H1 (cell line): ENCODE measurements at regions not wholly inside any gene's neighbourhood (a gene's known extent, or its start where the extent isn't known, plus 50 kb on each side); places are given as distances from the start of the nearest gene placed in this dataset.

Source experiments
- CTCF ChIA-PET: fragments of 300-600 bp; sonication (Branson Sonifier 250); formaldehyde crosslinking; loops from one replicate; lab custom pipeline; 2021; ENCODE audit not compliant: partially characterized antibody; lab: Charles Lee
- POLR2A ChIA-PET: fragments of 300-600 bp; sonication (Branson Sonifier 250); formaldehyde crosslinking; loops from one replicate; lab custom pipeline; 2021; ENCODE audit warnings: inconsistent platforms; ENCODE audit not compliant: partially characterized antibody; lab: Charles Lee
- DNase-seq, 2 experiments: peaks; one replicate each; pipeline versions ENCODE4 v3.0.0 to v3.0.0-alpha.2; 2010 to 2022; ENCODE audit warnings: low spot score in 2 of 2, low read depth in 1 of 2, mixed read lengths in 1 of 2
- FAIRE-seq: peaks from 2 replicates; lab custom pipeline; 2011; peaks lifted over from hg19 to GRCh38; lab: Jason Lieb, UNC
- H2AFZ ChIP-seq: 2 replicates; pipeline ENCODE4 v1.8.1; 2012; ENCODE audit warnings: low read length, inconsistent platforms
- H2AK5ac ChIP-seq: 2 replicates; pipeline ENCODE4 v1.6.1; 2013; ENCODE audit warnings: low read depth, low read length
- H2BK120ac ChIP-seq: replicated peaks from 2 replicates; pipeline ENCODE3; 2013; ENCODE audit warnings: low read depth, low read length, inconsistent platforms
- H2BK12ac ChIP-seq: 2 replicates; pipeline ENCODE4 v1.6.1; 2013; ENCODE audit warnings: low read depth, low read length
- H2BK15ac ChIP-seq: 2 replicates; pipeline ENCODE4 v1.6.1; 2013; ENCODE audit warnings: low read length
- H2BK20ac ChIP-seq: 2 replicates; pipeline ENCODE4 v1.6.1; 2013; ENCODE audit warnings: low read length
- H2BK5ac ChIP-seq: 2 replicates; pipeline ENCODE4 v1.6.1; 2013; ENCODE audit warnings: low read depth, low read length
- H3K14ac ChIP-seq: 2 replicates; pipeline ENCODE4 v1.6.1; 2013; ENCODE audit warnings: inconsistent platforms; ENCODE audit not compliant: insufficient read length
- H3K18ac ChIP-seq: 2 replicates; pipeline ENCODE4 v1.6.1; 2013; ENCODE audit warnings: low read length; ENCODE audit errors: extremely low read depth
- H3K23ac ChIP-seq: 2 replicates; pipeline ENCODE4 v1.6.1; 2013; ENCODE audit warnings: inconsistent platforms; ENCODE audit not compliant: insufficient read length
- H3K23me2 ChIP-seq: 2 replicates; pipeline ENCODE4 v1.6.1; 2013; ENCODE audit warnings: low read depth, low read length
- H3K27ac ChIP-seq: 2 replicates; pipeline ENCODE4 v1.6.1; 2011; ENCODE audit warnings: low read depth, low read length, inconsistent platforms
- H3K27me3 ChIP-seq, 4 experiments: replicated peaks in 1 of 4; 1 replicate in 1 of 4; 2 replicates in 3 of 4; pipeline versions ENCODE4 v1.6.1 to v1.8.1; 2011 to 2013; ENCODE audit warnings: low read length in 3 of 4, mild to moderate bottlenecking in 3 of 4, inconsistent platforms in 2 of 4, mixed read lengths in 2 of 4, moderate library complexity in 1 of 4; ENCODE audit not compliant: control insufficient read depth in 3 of 4, insufficient read depth in 3 of 4; ENCODE audit errors: extremely low read depth in 1 of 4
- H3K36me3 ChIP-seq, 4 experiments: 2 replicates each; pipeline versions ENCODE4 v1.6.1 to v1.8.1; 2011 to 2013; ENCODE audit warnings: mild to moderate bottlenecking in 4 of 4, low read length in 3 of 4, moderate library complexity in 2 of 4, control low read depth in 1 of 4, inconsistent platforms in 1 of 4; ENCODE audit not compliant: insufficient read depth in 4 of 4, control insufficient read depth in 2 of 4
- H3K4ac ChIP-seq: replicated peaks from 2 replicates; pipeline ENCODE3; 2013; ENCODE audit warnings: low read length, low read depth, mixed read lengths, inconsistent platforms; ENCODE audit not compliant: insufficient read length
- H3K4me1 ChIP-seq, 4 experiments: replicated peaks in 1 of 4; 1 replicate in 1 of 4; 2 replicates in 3 of 4; pipeline versions ENCODE4 v1.6.1 to v1.8.1; 2011 to 2013; ENCODE audit warnings: low read length in 3 of 4, inconsistent platforms in 2 of 4, mixed read lengths in 1 of 4; ENCODE audit not compliant: insufficient read depth in 4 of 4, control insufficient read depth in 3 of 4
- H3K4me2 ChIP-seq, 2 experiments: 2 replicates each; pipeline versions ENCODE4 v1.6.1 to v1.8.1; 2011 to 2013; ENCODE audit warnings: low read depth in 2 of 2, low read length in 2 of 2, control low read depth in 1 of 2, inconsistent platforms in 1 of 2, mild to moderate bottlenecking in 1 of 2; ENCODE audit not compliant: insufficient read depth in 1 of 2
- H3K4me3 ChIP-seq, 4 experiments: fragments of 200-600, 300-600 bp in 1 of 4; sonication (generic), shearing (Covaris generic), sonication (Bioruptor Twin) in 1 of 4; 2 replicates each; pipeline versions ENCODE4 v1.5.1 to v1.8.1; 2011 to 2016; ENCODE audit warnings: low read length in 4 of 4, low read depth in 3 of 4, control low read depth in 2 of 4, inconsistent platforms in 2 of 4, mild to moderate bottlenecking in 2 of 4, mixed read lengths in 1 of 4, moderate library complexity in 1 of 4; ENCODE audit not compliant: insufficient read depth in 2 of 4; ENCODE audit errors: extremely low read depth in 1 of 4
- H3K56ac ChIP-seq: replicated peaks from 2 replicates; pipeline ENCODE3; 2013; ENCODE audit warnings: low read depth, mild to moderate bottlenecking, mixed read lengths, low read length, inconsistent platforms; ENCODE audit not compliant: insufficient read length
- H3K79me1 ChIP-seq: 2 replicates; pipeline ENCODE4 v1.6.1; 2013; ENCODE audit warnings: low read depth, low read length, control low read depth
- H3K79me2 ChIP-seq, 2 experiments: 2 replicates each; pipeline versions ENCODE4 v1.6.1 to v1.8.1; 2012 to 2013; ENCODE audit warnings: low read length in 2 of 2, mild to moderate bottlenecking in 2 of 2, inconsistent platforms in 1 of 2; ENCODE audit not compliant: insufficient read depth in 2 of 2, control insufficient read depth in 1 of 2
- H3K9ac ChIP-seq, 4 experiments: replicated peaks in 1 of 4; 1 replicate in 1 of 4; 2 replicates in 3 of 4; pipeline versions ENCODE4 v1.6.1 to v1.8.1; 2011 to 2013; ENCODE audit warnings: low read depth in 3 of 4, low read length in 3 of 4, control low read depth in 2 of 4, mild to moderate bottlenecking in 2 of 4, moderate library complexity in 2 of 4, inconsistent platforms in 1 of 4; ENCODE audit errors: extremely low read depth in 1 of 4
- H3K9me3 ChIP-seq, 2 experiments: 2 replicates each; pipeline versions ENCODE4 v1.6.1 to v1.8.1; 2012 to 2013; ENCODE audit warnings: mild to moderate bottlenecking in 2 of 2, moderate library complexity in 2 of 2, control low read depth in 1 of 2, inconsistent platforms in 1 of 2, low read depth in 1 of 2, low read length in 1 of 2, mixed read lengths in 1 of 2; ENCODE audit not compliant: insufficient read depth in 2 of 2
- H4K20me1 ChIP-seq, 2 experiments: replicated peaks in 1 of 2; 2 replicates each; pipeline versions ENCODE3 to v1.8.1; 2011 to 2013; ENCODE audit warnings: inconsistent platforms in 2 of 2, low read length in 2 of 2, mild to moderate bottlenecking in 1 of 2; ENCODE audit not compliant: insufficient read depth in 2 of 2, control insufficient read depth in 1 of 2
- H4K5ac ChIP-seq: 2 replicates; pipeline ENCODE4 v1.6.1; 2013; ENCODE audit warnings: low read length, low read depth, mixed read lengths, inconsistent platforms; ENCODE audit not compliant: insufficient read length
- H4K8ac ChIP-seq: 2 replicates; pipeline ENCODE4 v1.8.0; 2013; ENCODE audit warnings: mild to moderate bottlenecking, moderate library complexity, low read length, inconsistent platforms; ENCODE audit not compliant: insufficient read depth; ENCODE audit errors: extremely low read depth
- H4K91ac ChIP-seq: replicated peaks from 2 replicates; pipeline ENCODE3; 2013; ENCODE audit warnings: low read length, mixed read lengths, inconsistent platforms; ENCODE audit not compliant: insufficient read length
- CEBPB ChIP-seq: IDR thresholded peaks from 2 replicates; pipeline ENCODE4 v1.6.1; 2012; ENCODE audit warnings: low read depth, low read length
- CHD1 ChIP-seq: IDR thresholded peaks from 2 replicates; pipeline ENCODE4 v1.6.1; 2012; ENCODE audit warnings: low read depth, low read length, improper control_type of control experiment
- EZH2 ChIP-seq: fragments of 200-600 bp; sonication (generic); IDR thresholded peaks from 2 replicates; pipeline ENCODE4 v1.7.1; 2012; ENCODE audit warnings: low read depth, mild to moderate bottlenecking, moderate library complexity, low read length, inconsistent platforms; ENCODE audit not compliant: severe bottlenecking
- NANOG ChIP-seq: IDR thresholded peaks from 2 replicates; pipeline ENCODE4 v1.6.1; 2011; ENCODE audit warnings: low read length, low read depth, mild to moderate bottlenecking, inconsistent platforms; ENCODE audit not compliant: insufficient read depth, poor library complexity, severe bottlenecking
- POU5F1 ChIP-seq: IDR thresholded peaks from 2 replicates; pipeline ENCODE4 v1.6.1; 2011; ENCODE audit warnings: low read depth, mild to moderate bottlenecking, low read length, moderate library complexity
- RXRA ChIP-seq: IDR thresholded peaks from 2 replicates; pipeline ENCODE4 v1.6.1; 2011; ENCODE audit warnings: low read depth, mild to moderate bottlenecking, low read length, moderate library complexity; ENCODE audit not compliant: insufficient read depth
- USF2 ChIP-seq: IDR thresholded peaks from 2 replicates; pipeline ENCODE4 v1.6.1; 2011; ENCODE audit warnings: low read length, improper control_type of control experiment
- ZNF274 ChIP-seq: IDR thresholded peaks from 2 replicates; pipeline ENCODE4 v1.7.0; 2012; ENCODE audit warnings: low read length, borderline replicate concordance; ENCODE audit errors: extremely low read depth
- WGBS, 2 experiments: shearing (Covaris generic) in 1 of 2; methylation state at CpG; one replicate each; pipeline versions ENCODE4 v1.1.6 to v1.1.7; 2013 to 2015; ENCODE audit warnings: low lambda C conversion rate in 2 of 2, mixed read lengths in 2 of 2, inconsistent platforms in 1 of 2, low coverage in 1 of 2, missing lambda C conversion rate in 1 of 2; ENCODE audit not compliant: insufficient replicate concordance in 2 of 2, insufficient coverage in 1 of 2, insufficient read length in 1 of 2; ENCODE audit errors: extremely low coverage in 1 of 2, missing lambda C conversion rate in 1 of 2; 5-methylcytosine and 5-hydroxymethylcytosine counted together
- TF ChIP-seq, protein P1 (sequence below), 3 experiments: IDR thresholded peaks; 1 replicate in 2 of 3; 2 replicates in 1 of 3; pipeline versions ENCODE4 v1.5.1 to v1.6.1; 2011; ENCODE audit warnings: low read length in 3 of 3, mild to moderate bottlenecking in 3 of 3, inconsistent platforms in 2 of 3, low read depth in 1 of 3, moderate library complexity in 1 of 3; ENCODE audit not compliant: insufficient read depth in 1 of 3; ENCODE audit errors: control extremely low read depth in 1 of 3

DNA sequence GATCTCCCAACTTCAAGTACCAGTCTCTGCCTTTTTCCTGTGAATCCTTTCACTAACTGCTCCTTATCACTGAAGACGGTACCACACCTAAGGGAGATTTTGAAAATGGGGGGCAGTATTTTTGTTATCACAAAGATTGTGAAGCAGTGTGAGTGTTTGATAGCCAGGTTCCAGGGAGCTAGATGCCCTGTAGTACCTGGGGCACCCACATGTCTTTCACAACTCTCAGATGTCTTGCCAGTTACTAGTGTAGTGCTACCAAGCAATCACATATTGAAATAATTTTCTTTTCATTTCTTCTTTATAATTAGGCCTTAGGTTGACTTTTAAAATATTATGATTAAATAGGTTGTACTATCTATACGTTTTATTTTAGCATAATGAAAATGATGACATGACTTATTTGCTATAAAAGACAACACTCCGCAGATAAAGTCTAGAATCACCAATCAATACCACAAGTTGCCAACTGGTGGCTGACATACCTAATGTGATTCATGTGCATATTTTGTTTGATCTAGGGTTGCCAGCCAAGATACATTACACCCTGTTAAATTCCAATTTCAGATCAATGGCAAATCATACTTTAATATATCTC is 215.9 kb downstream of the EXOC5 start:
- no peaks in the 10 kb centered on the region for H4K20me1 ChIP-seq
- no peak overlapping the region for H2BK15ac ChIP-seq
- 88% methylated on average over 3 of the region's 3 CpGs; no CpG with 5 or more reads in 1 of the 2 experiments for WGBS, 2 experiments
- no peaks in the 10 kb centered on the region for H3K9me3 ChIP-seq
- H4K8ac ChIP-seq, result no peak overlapping the region
- no peak overlapping the region for H2BK20ac ChIP-seq
- no peak overlapping the region for H3K4ac ChIP-seq
- peaks cover 0 to 3% (median 0%) of the 10 kb centered on the region in 4 experiments; a peak in 3 of 7 replicates for H3K27me3 ChIP-seq
- H4K91ac ChIP-seq, result no peak overlapping the region
- H2AK5ac ChIP-seq, result no peak overlapping the region
- H3K9ac ChIP-seq, result no peak overlapping the region
- no peak overlapping the region for H2BK120ac ChIP-seq
- H2AFZ ChIP-seq, result no peak overlapping the region
- no peak overlapping the region for H3K4me3 ChIP-seq
- no peak overlapping the region for H4K5ac ChIP-seq
- no peak overlapping the region for H3K14ac ChIP-seq
- H3K79me1 ChIP-seq, result no peaks in the 10 kb centered on the region
- no peak overlapping the region for H2BK5ac ChIP-seq
- no peak overlapping the region for H3K23ac ChIP-seq
- no peak overlapping the region for H3K18ac ChIP-seq
- ChIA-PET CTCF (interaction anchor here (0.7 to 2.9 kb wide), 24 partner anchors 9 to 482 kb away, joined by 3 to 13 read pairs (median 4); no protein-coding TSS in a partner anchor), POLR2A (interaction anchor here (1.0 to 1.1 kb wide), 2 partner anchors 151 to 251 kb away, joined by 3 to 4 read pairs; no protein-coding TSS in a partner anchor)
- H3K4me2 ChIP-seq, result no peak overlapping the region
- 0 out of 2 replicates have a peak overlapping the region, but pooled peaks have one; percentile 12 for H2BK12ac ChIP-seq
- no peak overlapping the region for H3K56ac ChIP-seq
- no peak for FAIRE-seq
- H3K4me1 ChIP-seq, result peaks cover 0 to 2% (median under 1%) of the 10 kb centered on the region in 4 experiments; a peak in 4 of 7 replicates
- H3K36me3 ChIP-seq, result no peaks in the 10 kb centered on the region
- no peaks in the 10 kb centered on the region for H3K23me2 ChIP-seq
- H3K27ac ChIP-seq, result no peak overlapping the region
- no peaks in the 10 kb centered on the region for H3K79me2 ChIP-seq
- no peak for DNase-seq
- no peak for TF ChIP-seq CEBPB
- no peak for TF ChIP-seq USF2
- no peak for TF ChIP-seq ZNF274
- TF ChIP-seq NANOG, result no peak
- TF ChIP-seq EZH2, result no peak
- TF ChIP-seq, protein P1, sequence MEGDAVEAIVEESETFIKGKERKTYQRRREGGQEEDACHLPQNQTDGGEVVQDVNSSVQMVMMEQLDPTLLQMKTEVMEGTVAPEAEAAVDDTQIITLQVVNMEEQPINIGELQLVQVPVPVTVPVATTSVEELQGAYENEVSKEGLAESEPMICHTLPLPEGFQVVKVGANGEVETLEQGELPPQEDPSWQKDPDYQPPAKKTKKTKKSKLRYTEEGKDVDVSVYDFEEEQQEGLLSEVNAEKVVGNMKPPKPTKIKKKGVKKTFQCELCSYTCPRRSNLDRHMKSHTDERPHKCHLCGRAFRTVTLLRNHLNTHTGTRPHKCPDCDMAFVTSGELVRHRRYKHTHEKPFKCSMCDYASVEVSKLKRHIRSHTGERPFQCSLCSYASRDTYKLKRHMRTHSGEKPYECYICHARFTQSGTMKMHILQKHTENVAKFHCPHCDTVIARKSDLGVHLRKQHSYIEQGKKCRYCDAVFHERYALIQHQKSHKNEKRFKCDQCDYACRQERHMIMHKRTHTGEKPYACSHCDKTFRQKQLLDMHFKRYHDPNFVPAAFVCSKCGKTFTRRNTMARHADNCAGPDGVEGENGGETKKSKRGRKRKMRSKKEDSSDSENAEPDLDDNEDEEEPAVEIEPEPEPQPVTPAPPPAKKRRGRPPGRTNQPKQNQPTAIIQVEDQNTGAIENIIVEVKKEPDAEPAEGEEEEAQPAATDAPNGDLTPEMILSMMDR (IDR thresholded peaks at IDR 0.05; ENCODE audit: control extremely low read depth in 1 of 3, insufficient read depth in 1 of 3, low read depth in 1 of 3, low read length in 3 of 3), result no peak
- TF ChIP-seq POU5F1, result no peak
- no peak for TF ChIP-seq CHD1
- no peak for TF ChIP-seq RXRA
